NT2/D1 (cell line): ENCODE measurements at regions not wholly inside any gene's neighbourhood (a gene's known extent, or its start where the extent isn't known, plus 50 kb on each side); places are given as distances from the start of the nearest gene placed in this dataset.

Experiments used
- YY1 ChIP-seq: IDR thresholded peaks from 2 replicates; pipeline ENCODE4 v1.6.1; 2011; ENCODE audit not compliant: insufficient read length, insufficient read depth
- ZNF274 ChIP-seq: IDR thresholded peaks from 2 replicates; pipeline ENCODE4 v1.6.1; 2011; ENCODE audit warnings: mild to moderate bottlenecking, low read depth, low read length

- no peak for TF ChIP-seq YY1
- TF ChIP-seq ZNF274: no peak
These were observed 220.5 kb upstream of the B3GALT2 start for GRCh38 chr1:193406901-193407300.
